ENCODE measurements at regions not wholly inside any gene's neighbourhood (a gene's known extent, or its start where the extent isn't known, plus 50 kb on each side); places are given as distances from the start of the nearest gene placed in this dataset.
A peak's percentile ranks its signal among the peaks of the same experiment; 100 is the strongest.

GRCh38 chr5:166493040-166493439 is 1798.4 kb upstream of the WWC1 start:
- WGBS, 2 donors, result 59 to 67% methylated on average over 2 of the region's 2 CpGs
- ATAC-seq, result no peak

GRCh38 chr5:166493612-166494011 is 1797.8 kb upstream of the WWC1 start:
- H3K27ac ChIP-seq, result no peak overlapping the region
- intact Hi-C loops (cut with DNase I), result no loop called here
- no peak overlapping the region for H3K4me3 ChIP-seq
- DNase-seq (no peak), ATAC-seq (no peak)
- H3K4me1 ChIP-seq, result no peaks in the 10 kb centered on the region
- 62 to 70% methylated on average over 7 of the region's 7 CpGs for WGBS, 2 donors
- no peaks in the 10 kb centered on the region for H3K9me3 ChIP-seq
- no peak for TF ChIP-seq POLR2A (IDR thresholded peaks at IDR 0.05)
- TF ChIP-seq CTCF (IDR thresholded peaks at IDR 0.05), result no peak
- no peaks in the 10 kb centered on the region for H3K27me3 ChIP-seq
- no peaks in the 10 kb centered on the region for H3K36me3 ChIP-seq (replicated peaks in 1 of 2; ENCODE audit: insufficient read depth in 1 of 2, low read depth in 2 of 2)

More at GRCh38 chr5:166493040-166493439, 1798.4 kb upstream of the WWC1 start:
- Histone ChIP-seq H3K27me3 (no peaks in the 10 kb centered on the region), H3K27ac (no peak overlapping the region), H3K36me3 (replicated peaks in 1 of 2; ENCODE audit: insufficient read depth in 1 of 2, low read depth in 2 of 2) (no peaks in the 10 kb centered on the region), H3K4me3 (no peak overlapping the region), H3K4me1 (no peaks in the 10 kb centered on the region), H3K9me3 (no peaks in the 10 kb centered on the region)
- intact Hi-C loops (cut with DNase I), result no loop called here
- peak in 1 of 4 donors; percentile 8 for DNase-seq
- TF ChIP-seq CTCF (IDR thresholded peaks at IDR 0.05), result no peak
- TF ChIP-seq POLR2A (IDR thresholded peaks at IDR 0.05), result no peak

- TF ChIP-seq POLR2A (IDR thresholded peaks at IDR 0.05) (no peak), CTCF (IDR thresholded peaks at IDR 0.05) (no peak)
- DNase-seq, result no peak
- Histone ChIP-seq H3K4me1 (no peaks in the 10 kb centered on the region), H3K4me3 (no peak overlapping the region), H3K27ac (no peak overlapping the region), H3K27me3 (no peaks in the 10 kb centered on the region), H3K9me3 (no peaks in the 10 kb centered on the region), H3K36me3 (replicated peaks in 1 of 2; ENCODE audit: insufficient read depth in 1 of 2, low read depth in 2 of 2) (no peaks in the 10 kb centered on the region)
- WGBS, 2 donors, result 10 to 13% methylated on average over 3 of the region's 3 CpGs
- peak; percentile 40 for ATAC-seq
- intact Hi-C loops (cut with DNase I), result no loop called here
These were observed 1793.8 kb upstream of the WWC1 start for GRCh38 chr5:166497496-166498104.

DNA sequence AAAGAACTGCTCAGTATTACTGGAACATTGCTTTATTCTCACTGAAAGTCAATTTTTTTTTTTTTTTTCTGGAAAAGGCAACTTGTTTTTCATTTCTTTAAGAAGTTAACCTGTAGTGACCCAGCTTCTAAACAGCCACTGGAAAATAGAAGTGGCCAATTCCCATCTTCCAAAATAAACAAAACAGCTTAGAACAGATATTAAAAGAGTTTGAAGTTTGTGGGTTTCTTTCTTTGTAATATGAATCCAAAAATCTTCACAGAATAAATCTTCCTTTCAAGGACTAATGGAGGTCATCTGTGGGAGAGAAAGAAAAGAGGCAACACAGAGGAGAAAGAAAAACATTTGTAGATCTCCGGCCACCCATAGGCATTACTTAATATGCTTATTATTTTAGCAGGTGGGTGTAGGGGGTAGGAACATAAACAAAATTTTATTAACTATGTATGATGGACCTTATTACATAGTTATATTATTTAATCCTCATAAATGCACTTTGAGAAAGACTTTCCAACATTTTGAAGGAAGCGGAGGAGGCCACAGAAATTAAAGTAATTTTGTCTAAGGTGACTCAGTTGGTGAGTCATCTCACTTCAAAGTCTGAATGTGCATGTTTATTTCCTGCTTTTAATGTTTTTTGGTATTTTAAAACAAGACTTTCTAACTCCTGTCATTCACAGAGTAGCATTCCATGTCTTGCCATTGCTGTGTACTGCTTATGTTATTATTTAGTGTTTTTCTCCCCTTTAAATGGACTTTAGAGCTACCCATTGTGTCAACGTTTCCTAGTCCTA is 1791.8 kb upstream of the WWC1 start:
- TF ChIP-seq POLR2A (IDR thresholded peaks at IDR 0.05) (no peak), CTCF (IDR thresholded peaks at IDR 0.05) (no peak)
- no peaks in the 10 kb centered on the region for H3K4me1 ChIP-seq
- intact Hi-C loops (cut with DNase I), result no loop called here
- no peaks in the 10 kb centered on the region for H3K27me3 ChIP-seq
- no peak overlapping the region for H3K4me3 ChIP-seq
- WGBS, 2 donors, result 88 to 91% methylated on average over 3 of the region's 3 CpGs
- H3K27ac ChIP-seq, result no peak overlapping the region
- H3K36me3 ChIP-seq (replicated peaks in 1 of 2; ENCODE audit: insufficient read depth in 1 of 2, low read depth in 2 of 2), result no peaks in the 10 kb centered on the region
- H3K9me3 ChIP-seq, result no peaks in the 10 kb centered on the region
- ATAC-seq (no peak), DNase-seq (no peak)
